ENCODE measurements at regions not wholly inside any gene's neighbourhood (a gene's known extent, or its start where the extent isn't known, plus 50 kb on each side); places are given as distances from the start of the nearest gene placed in this dataset.
"Not testable (repeated sequence)": the region's sequence is repeated elsewhere in the genome, so short reads cannot be mapped to it uniquely, and the experiment has no call there.

DNA sequence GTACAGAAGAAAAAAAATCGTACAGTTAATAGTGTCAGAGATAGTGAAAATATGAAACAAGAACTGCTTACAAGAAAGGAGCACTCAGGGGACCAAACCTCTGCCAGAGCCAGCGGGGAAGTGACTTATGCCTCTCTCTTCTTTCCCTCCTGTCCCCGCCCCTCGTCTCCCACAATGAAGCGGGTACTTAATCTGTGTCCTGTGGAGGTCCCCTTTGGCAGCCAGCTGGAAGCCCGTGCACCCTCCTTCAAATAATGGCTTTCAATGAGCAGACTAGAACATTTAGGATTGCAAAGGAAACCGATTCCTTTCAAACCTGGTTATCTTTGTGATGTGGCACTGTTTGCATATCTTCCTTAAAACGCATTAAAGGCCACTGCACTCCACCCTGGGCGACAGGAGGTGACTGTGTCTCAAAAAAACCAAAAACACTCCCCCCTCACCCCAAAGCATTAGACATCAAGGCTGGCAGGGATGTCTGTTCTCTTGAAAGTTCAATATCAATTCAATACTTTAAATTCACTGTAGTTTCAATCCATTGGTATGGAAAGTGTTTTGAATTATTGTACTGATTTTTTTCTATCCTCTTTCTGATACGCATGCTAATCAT, 51.7 kb downstream of the PPIAL4C start:
- Mint-ChIP-seq H3K4me1 (ENCODE audit: low read depth) (peaks cover 24% of the 10 kb centered on the region), H3K27ac (peak overlapping the region; percentile 99), H3K4me3 (peak overlapping the region; percentile 87 to 90)
- H3K27me3 Mint-ChIP-seq (ENCODE audit: low read depth); H3K36me3 Mint-ChIP-seq (ENCODE audit: insufficient read depth in 2 of 2); ATAC-seq (replicated peaks in 1 of 2); H3K9me3 Mint-ChIP-seq: not testable (repeated sequence)
- DNase-seq = peak in 1 of 2 donors; percentile 36

GRCh38 chr1:149636286-149637122, 52.9 kb downstream of the PPIAL4C start:
- not testable (repeated sequence) for H3K27me3 Mint-ChIP-seq (ENCODE audit: low read depth); H3K9me3 Mint-ChIP-seq; H3K36me3 Mint-ChIP-seq (ENCODE audit: insufficient read depth in 2 of 2)
- ATAC-seq (replicated peaks in 1 of 2) (peak; percentile 82 to 83), DNase-seq (peak; percentile 92)
- peak overlapping the region; percentile 87 to 90 for H3K4me3 Mint-ChIP-seq
- peak overlapping the region; percentile 99 for H3K27ac Mint-ChIP-seq
- peaks cover 24% of the 10 kb centered on the region for H3K4me1 Mint-ChIP-seq (ENCODE audit: low read depth)

DNA sequence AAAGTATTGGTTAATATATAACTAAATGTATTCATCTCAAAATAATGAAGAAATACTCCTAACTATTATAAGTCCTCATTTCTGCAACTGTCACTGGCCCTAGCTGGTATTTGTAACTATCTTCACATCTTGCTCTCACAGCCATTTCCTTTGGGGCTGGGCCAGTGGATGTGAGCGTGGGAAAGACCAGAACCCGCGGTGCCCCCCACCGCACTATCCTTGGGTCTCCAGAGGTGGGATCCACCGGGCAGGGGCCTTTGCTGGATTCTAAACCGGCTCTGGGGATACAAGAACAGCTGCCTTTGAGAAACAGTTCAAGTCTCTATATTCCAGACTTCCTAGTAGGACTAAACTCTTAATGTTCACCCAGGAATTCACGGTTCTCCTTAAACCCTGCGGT, 54.8 kb downstream of the PPIAL4C start:
- ATAC-seq (replicated peaks in 1 of 2); H3K27me3 Mint-ChIP-seq (ENCODE audit: low read depth): not testable (repeated sequence)

DNA sequence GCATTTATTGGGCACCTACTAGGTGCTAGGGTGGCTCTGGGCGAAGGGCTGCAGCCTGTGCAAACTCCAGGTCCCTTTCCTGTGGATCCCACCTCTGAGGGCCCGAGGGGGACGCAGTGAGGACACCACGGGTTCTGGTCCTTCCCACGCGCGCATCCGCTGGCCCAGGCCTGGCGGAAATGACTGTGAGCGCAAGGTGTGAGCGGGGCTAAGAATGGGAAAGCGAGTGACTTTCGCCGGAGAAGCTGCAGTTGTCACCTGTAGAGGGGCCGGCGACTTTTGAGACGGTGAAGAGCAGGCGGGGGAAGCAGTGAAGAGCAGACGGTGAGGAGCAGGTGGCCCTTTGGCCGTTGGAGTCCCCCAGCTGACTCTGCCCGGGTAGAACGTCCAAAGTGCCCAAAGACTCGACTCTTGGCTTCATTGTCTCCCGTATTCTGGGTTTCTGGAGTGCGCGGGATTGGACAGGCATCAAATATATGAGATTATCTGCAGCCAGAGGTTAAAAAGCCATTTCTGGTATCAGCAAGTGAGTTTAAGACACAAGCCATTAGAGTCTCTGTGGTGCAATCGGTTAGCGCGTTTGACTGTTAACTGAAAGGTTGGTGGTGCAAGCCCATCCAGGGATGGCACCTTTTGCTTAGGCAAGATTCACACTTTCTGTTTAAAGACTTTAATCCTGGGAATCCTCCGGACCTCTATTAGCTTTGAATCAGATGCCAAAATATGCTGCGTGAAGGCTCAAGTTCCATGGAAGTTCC, 55.4 kb downstream of the PPIAL4C start:
- Mint-ChIP-seq H3K4me3 (peak overlapping the region in 1 of 2 donors; percentile 34), H3K4me1 (ENCODE audit: low read depth) (peaks cover 18% of the 10 kb centered on the region)
- ATAC-seq (replicated peaks in 1 of 2); H3K9me3 Mint-ChIP-seq; H3K27me3 Mint-ChIP-seq (ENCODE audit: low read depth); H3K36me3 Mint-ChIP-seq (ENCODE audit: insufficient read depth in 2 of 2); DNase-seq; H3K27ac Mint-ChIP-seq: not testable (repeated sequence)

More for the DNA sequence above, 54.8 kb downstream of the PPIAL4C start:
- not testable (repeated sequence) for H3K9me3 Mint-ChIP-seq; DNase-seq; H3K36me3 Mint-ChIP-seq (ENCODE audit: insufficient read depth in 2 of 2); H3K27ac Mint-ChIP-seq
- peaks cover 24% of the 10 kb centered on the region for H3K4me1 Mint-ChIP-seq (ENCODE audit: low read depth)
- peak overlapping the region; percentile 34 to 37 for H3K4me3 Mint-ChIP-seq

DNA sequence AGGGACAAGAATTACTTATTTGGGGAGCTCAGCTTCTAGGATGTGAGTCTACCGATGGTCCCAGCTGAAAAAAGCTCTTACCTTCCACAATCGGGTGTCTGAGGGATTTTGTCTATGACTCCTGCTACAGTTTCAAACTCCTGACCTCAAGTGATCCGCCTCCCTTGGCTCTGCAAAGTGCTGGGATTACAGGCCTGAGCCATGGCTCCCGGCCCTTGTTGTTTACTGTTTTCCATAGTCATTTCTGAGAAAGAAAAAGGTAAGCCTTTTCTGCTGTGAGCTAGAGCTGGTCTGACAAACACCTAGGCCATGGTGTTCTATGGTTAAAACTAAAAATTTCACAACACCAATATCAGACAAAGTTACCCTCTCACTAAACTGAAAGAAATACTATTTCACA, 57.5 kb downstream of the PPIAL4C start:
- H3K27ac Mint-ChIP-seq = not testable (repeated sequence)

GRCh38 chr1:149644818-149645217, 61.2 kb downstream of the PPIAL4C start:
- H3K27me3 Mint-ChIP-seq (ENCODE audit: low read depth) = not testable (repeated sequence)

More for the DNA sequence above, 57.5 kb downstream of the PPIAL4C start:
- H3K27me3 Mint-ChIP-seq (ENCODE audit: low read depth); H3K4me3 Mint-ChIP-seq; ATAC-seq (replicated peaks in 1 of 2); H3K9me3 Mint-ChIP-seq; H3K36me3 Mint-ChIP-seq (ENCODE audit: insufficient read depth in 2 of 2); DNase-seq: not testable (repeated sequence)
- H3K4me1 Mint-ChIP-seq (ENCODE audit: low read depth) = peaks cover 12% of the 10 kb centered on the region

DNA sequence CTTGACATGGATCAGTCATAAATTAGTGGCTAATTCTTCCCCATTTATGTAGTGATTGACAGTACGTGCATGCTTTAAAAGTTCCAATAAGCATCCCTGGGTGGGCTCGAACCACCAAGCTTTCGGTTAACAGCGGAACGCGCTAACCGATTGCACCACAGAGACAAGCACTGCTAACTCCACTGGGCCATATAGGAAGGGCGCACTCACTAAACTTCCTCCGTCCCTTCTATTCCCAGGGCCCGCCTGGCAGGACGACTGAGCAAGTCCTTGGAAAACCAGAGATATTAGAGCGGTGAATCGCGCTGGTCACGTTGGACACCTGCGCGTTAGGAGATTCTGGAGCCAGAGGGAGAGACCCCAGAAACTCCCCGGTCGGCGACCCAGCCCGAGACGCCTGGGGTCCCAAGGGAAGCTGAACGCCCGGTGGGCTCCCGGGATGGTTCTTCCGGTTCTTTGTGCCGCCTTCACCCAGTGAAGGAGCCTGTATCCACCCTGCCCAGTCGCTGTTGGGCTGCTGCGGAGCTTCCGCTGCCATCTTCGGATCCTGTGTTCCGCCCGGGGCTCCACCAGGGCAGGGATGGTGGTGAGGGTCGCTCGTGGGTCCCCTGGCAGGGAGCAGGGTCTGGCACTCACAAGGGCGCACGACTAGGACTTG, 62.8 kb downstream of the PPIAL4C start:
- H3K27me3 Mint-ChIP-seq (ENCODE audit: low read depth); H3K36me3 Mint-ChIP-seq (ENCODE audit: insufficient read depth in 2 of 2); H3K9me3 Mint-ChIP-seq: not testable (repeated sequence)
- peak; percentile 70 to 73 for ATAC-seq (replicated peaks in 1 of 2)
- peak overlapping the region; percentile 93 for H3K27ac Mint-ChIP-seq
- H3K4me3 Mint-ChIP-seq = peak overlapping the region; percentile 85 to 91
- DNase-seq = peak in 1 of 2 donors; percentile 21
- peaks cover 11% of the 10 kb centered on the region for H3K4me1 Mint-ChIP-seq (ENCODE audit: low read depth)

More at GRCh38 chr1:149644818-149645217, 61.2 kb downstream of the PPIAL4C start:
- H3K4me3 Mint-ChIP-seq; ATAC-seq (replicated peaks in 1 of 2); DNase-seq; H3K27ac Mint-ChIP-seq; H3K36me3 Mint-ChIP-seq (ENCODE audit: insufficient read depth in 2 of 2); H3K9me3 Mint-ChIP-seq: not testable (repeated sequence)
- peaks cover 11% of the 10 kb centered on the region for H3K4me1 Mint-ChIP-seq (ENCODE audit: low read depth)

DNA sequence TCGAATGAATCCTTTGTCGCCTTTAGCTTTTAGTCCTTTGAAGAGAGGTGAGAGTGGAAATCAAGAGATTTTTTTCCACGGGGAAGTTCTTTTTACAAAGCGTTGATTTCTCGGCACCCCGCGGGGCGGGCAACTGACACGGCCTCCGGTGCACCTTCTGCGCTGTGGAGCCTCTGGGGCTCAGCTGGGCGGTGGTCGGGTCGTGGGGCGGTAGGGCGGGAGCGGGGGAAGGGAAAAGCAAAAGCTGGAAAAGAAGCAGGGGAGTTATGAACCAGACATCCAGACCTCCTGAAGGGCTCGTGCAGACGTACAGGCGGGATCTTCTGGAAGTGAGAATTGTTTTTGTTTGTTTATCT, 63.3 kb downstream of the PPIAL4C start:
- ATAC-seq (replicated peaks in 1 of 2) = peak; percentile 36 to 51
- H3K9me3 Mint-ChIP-seq; H3K36me3 Mint-ChIP-seq (ENCODE audit: insufficient read depth in 2 of 2); DNase-seq; H3K27me3 Mint-ChIP-seq (ENCODE audit: low read depth); H3K27ac Mint-ChIP-seq: not testable (repeated sequence)
- peak overlapping the region; percentile 85 to 91 for H3K4me3 Mint-ChIP-seq
- peaks cover 11% of the 10 kb centered on the region for H3K4me1 Mint-ChIP-seq (ENCODE audit: low read depth)

DNA sequence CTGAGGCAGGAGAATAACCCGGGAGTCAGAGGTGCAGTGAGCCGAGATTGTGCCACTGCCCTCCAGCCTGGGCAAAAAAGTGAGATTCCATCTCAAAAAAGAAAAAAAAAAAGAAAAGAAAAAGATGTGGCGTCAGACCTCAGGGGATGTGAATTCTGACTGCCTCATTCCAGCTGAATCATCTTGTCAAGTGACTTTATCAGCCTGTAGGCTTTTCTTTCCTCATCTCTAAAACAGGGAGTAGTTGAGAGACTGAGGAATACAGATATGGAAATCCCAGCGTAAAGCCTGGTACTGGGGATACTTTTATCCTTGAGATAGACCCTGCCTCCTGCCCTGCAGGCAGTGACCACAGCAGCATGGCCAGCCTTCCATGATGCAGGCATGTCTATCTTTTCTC, 74.1 kb downstream of the PPIAL4C start:
- H3K4me3 Mint-ChIP-seq; H3K4me1 Mint-ChIP-seq (ENCODE audit: low read depth); H3K27me3 Mint-ChIP-seq (ENCODE audit: low read depth): not testable (repeated sequence)

GRCh38 chr1:149658175-149658574, 74.5 kb downstream of the PPIAL4C start:
- DNase-seq; H3K27me3 Mint-ChIP-seq (ENCODE audit: low read depth); H3K4me1 Mint-ChIP-seq (ENCODE audit: low read depth); H3K36me3 Mint-ChIP-seq (ENCODE audit: insufficient read depth in 2 of 2); H3K4me3 Mint-ChIP-seq; H3K27ac Mint-ChIP-seq; ATAC-seq (replicated peaks in 1 of 2); H3K9me3 Mint-ChIP-seq: not testable (repeated sequence)

More for the DNA sequence above, 74.1 kb downstream of the PPIAL4C start:
- ATAC-seq (replicated peaks in 1 of 2); H3K9me3 Mint-ChIP-seq; H3K36me3 Mint-ChIP-seq (ENCODE audit: insufficient read depth in 2 of 2); DNase-seq; H3K27ac Mint-ChIP-seq: not testable (repeated sequence)

DNA sequence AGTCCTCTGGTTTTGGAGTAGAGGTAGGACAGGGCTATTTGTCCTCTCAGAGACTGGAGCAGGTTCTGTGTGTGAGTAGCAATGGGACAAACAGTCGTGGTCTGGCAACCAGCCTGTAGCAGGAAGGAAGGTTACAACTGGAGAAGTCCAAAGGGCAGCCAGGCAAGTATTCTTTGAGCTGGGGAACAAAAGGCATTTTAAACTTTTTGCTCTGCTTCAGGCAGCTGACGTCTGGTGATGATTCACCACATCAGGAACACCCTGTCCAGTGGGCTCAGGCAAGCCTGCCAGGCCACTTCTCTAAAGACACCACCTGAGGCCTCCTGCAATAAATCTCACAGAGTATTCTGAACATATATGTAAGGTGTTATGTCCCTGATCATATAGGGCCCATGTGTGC, 81.0 kb downstream of the PPIAL4C start:
- not testable (repeated sequence) for H3K4me1 Mint-ChIP-seq (ENCODE audit: low read depth); H3K4me3 Mint-ChIP-seq; DNase-seq; H3K9me3 Mint-ChIP-seq; H3K27ac Mint-ChIP-seq; H3K27me3 Mint-ChIP-seq (ENCODE audit: low read depth); ATAC-seq (replicated peaks in 1 of 2); H3K36me3 Mint-ChIP-seq (ENCODE audit: insufficient read depth in 2 of 2)

DNA sequence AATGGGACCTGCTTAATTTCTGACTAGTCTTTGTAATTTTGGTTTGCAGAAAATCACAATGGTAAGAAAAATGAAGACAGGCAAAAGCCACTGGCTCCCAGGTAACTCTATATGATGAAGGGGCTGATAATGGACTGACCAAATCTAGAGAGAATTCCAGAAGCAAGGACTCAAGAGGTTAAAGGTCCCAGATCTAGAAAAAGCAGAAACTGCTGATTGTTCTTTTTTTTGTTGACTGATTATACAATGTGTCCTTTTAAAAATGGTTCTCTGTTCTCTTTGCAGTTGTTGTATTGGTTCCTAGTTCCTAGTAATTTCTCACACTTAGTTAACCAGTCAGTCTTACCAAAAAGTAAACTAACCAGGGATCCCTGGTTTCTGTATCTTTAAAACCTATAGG, 81.4 kb downstream of the PPIAL4C start:
- not testable (repeated sequence) for DNase-seq; H3K36me3 Mint-ChIP-seq (ENCODE audit: insufficient read depth in 2 of 2); H3K4me1 Mint-ChIP-seq (ENCODE audit: low read depth); H3K4me3 Mint-ChIP-seq; H3K9me3 Mint-ChIP-seq; H3K27me3 Mint-ChIP-seq (ENCODE audit: low read depth); H3K27ac Mint-ChIP-seq; ATAC-seq (replicated peaks in 1 of 2)

GRCh38 chr1:149665528-149665927, 81.9 kb downstream of the PPIAL4C start:
- H3K4me3 Mint-ChIP-seq; H3K27me3 Mint-ChIP-seq (ENCODE audit: low read depth); H3K9me3 Mint-ChIP-seq; H3K27ac Mint-ChIP-seq; H3K36me3 Mint-ChIP-seq (ENCODE audit: insufficient read depth in 2 of 2); ATAC-seq (replicated peaks in 1 of 2); DNase-seq; H3K4me1 Mint-ChIP-seq (ENCODE audit: low read depth): not testable (repeated sequence)

Measured in activated T-cell treated with anti-CD3 and anti-CD28 coated beads, Interleukin-2, amount 50 U/mL, for 72 hours (primary cell).